ENCODE measurements at regions not wholly inside any gene's neighbourhood (a gene's known extent, or its start where the extent isn't known, plus 50 kb on each side); places are given as distances from the start of the nearest gene placed in this dataset.

DNA sequence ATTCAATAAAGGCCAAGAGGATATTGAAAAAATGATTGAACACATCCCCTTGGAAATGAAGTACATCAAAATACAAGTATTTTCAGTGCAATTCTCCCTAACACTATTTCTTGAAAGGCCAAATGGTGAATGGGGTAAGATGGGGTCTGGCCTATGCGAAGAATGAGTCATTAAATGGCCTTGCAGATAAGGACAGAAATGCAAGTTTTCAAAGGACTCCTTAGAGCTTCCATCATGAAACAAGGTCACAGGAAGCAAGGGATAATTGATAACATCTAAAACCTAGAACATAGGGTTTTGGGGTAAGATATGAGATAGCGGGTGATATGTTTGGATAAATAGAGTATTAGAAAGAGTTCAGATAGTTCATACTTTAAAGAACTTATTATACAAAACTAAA, 109.3 kb upstream of the ABCB5 start:
- peak in 1 of 2 donors; percentile 57 for ATAC-seq
- Mint-ChIP-seq H3K36me3 (no peaks in the 10 kb centered on the region), H3K4me1 (ENCODE audit: low read depth in 2 of 2) (no peaks in the 10 kb centered on the region), H3K9me3 (peaks cover 4% of the 10 kb centered on the region), H3K4me3 (no peak overlapping the region), H3K27me3 (no peaks in the 10 kb centered on the region), H3K27ac (no peak overlapping the region)
- DNase-seq (ENCODE audit: low spot score): no peak

DNA sequence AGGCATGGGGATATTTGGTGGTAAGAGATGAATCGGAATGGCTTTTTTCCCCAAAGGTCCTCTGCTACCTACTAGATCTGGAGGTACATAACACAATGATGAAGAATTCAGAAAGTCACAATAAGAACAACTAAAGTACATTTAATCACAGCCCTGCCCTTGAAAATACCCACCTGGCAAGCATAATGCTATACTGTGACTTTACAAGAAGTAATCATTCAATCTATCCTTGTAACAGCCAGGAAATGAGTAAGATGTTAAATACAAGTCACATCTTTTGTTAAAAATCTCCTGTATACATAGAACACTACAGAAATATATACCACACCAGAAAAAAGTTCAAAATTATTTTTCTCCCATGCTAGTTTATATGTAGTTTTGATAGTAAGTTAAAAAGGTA, 108.3 kb upstream of the ABCB5 start:
- DNase-seq (ENCODE audit: low spot score) (no peak), ATAC-seq (no peak)
- H3K27ac Mint-ChIP-seq: no peak overlapping the region
- peaks cover 4% of the 10 kb centered on the region for H3K9me3 Mint-ChIP-seq
- H3K36me3 Mint-ChIP-seq: no peaks in the 10 kb centered on the region
- no peaks in the 10 kb centered on the region for H3K4me1 Mint-ChIP-seq (ENCODE audit: low read depth in 2 of 2)
- H3K4me3 Mint-ChIP-seq: no peak overlapping the region
- H3K27me3 Mint-ChIP-seq: no peaks in the 10 kb centered on the region

DNA sequence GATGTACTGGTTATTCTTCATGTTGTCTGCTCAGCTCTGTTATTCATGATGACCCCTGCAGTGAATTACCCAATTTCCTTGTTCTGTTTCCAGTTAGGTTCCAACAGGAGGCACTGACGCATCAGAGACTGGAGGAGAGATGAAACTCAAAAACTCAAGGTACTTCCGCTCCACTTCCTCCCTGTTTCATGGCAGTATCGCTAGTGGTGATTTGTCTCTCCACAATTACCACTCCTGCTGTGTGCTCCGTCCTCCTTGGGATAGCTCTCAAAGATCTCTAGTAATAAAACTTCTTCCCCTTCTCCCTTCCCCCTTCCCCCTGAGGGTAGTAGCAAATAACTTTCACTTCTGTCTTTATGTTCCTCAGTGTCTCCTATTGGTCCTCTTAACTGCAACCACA, 107.4 kb upstream of the ABCB5 start:
- ATAC-seq: no peak
- DNase-seq (ENCODE audit: low spot score): no peak
- no peak overlapping the region for H3K4me3 Mint-ChIP-seq
- no peak overlapping the region for H3K27ac Mint-ChIP-seq
- no peaks in the 10 kb centered on the region for H3K4me1 Mint-ChIP-seq (ENCODE audit: low read depth in 2 of 2)
- H3K9me3 Mint-ChIP-seq: peaks cover 4% of the 10 kb centered on the region
- no peaks in the 10 kb centered on the region for H3K36me3 Mint-ChIP-seq
- H3K27me3 Mint-ChIP-seq: no peaks in the 10 kb centered on the region

DNA sequence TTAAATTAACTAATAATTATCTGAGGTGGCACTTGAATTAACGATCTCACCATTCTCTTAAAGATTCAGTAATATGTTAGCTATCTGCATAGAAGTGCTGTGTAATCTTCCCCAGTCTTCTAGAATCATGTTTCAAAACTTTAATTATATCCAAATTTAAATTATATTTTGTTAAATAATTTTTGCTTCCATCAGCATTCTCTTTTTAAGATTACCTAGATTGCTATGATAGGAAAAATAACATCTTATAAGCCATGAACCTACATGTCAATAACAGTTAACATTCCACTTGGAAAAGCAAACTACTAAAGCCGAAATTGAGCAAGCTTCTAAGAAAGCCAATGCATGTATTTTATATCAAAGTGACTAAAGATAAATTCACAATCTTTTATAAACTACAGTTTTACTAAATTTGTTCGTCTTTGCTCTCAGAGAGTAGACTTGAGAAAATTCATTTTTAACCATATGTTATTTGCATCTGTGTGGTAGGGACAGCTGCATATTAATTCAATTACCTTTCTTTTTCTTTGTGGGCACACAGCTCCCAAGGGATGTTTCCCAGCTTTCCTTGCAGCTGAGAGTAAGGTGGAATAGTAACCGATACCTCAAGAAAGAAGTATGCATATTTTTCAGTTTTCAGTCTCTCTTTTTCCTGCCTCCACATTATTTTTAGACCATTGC, 105.4 kb upstream of the ABCB5 start:
- DNase-seq (ENCODE audit: low spot score): no peak
- Mint-ChIP-seq H3K4me3 (no peak overlapping the region), H3K4me1 (ENCODE audit: low read depth in 2 of 2) (no peaks in the 10 kb centered on the region), H3K9me3 (peaks cover 4% of the 10 kb centered on the region), H3K36me3 (no peaks in the 10 kb centered on the region), H3K27me3 (no peaks in the 10 kb centered on the region), H3K27ac (no peak overlapping the region)
- ATAC-seq: no peak

DNA sequence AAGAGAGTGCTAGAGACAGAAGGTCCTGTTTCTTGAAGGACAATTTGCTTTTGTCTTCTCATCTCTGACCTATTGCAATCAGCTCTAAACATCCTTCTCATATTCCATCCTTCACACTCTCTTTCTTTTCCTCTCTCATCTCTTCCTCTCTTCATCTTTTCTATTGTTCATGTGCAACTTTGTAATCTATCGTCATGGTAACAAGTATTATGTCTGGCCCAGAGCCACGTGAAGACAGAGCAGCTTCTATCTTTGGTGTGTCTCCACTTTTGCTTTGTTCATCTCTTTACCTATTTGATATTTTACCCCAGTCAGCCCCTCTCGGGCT, 104.9 kb upstream of the ABCB5 start:
- ATAC-seq (no peak), DNase-seq (ENCODE audit: low spot score) (no peak)
- no peaks in the 10 kb centered on the region for H3K36me3 Mint-ChIP-seq
- H3K9me3 Mint-ChIP-seq: peaks cover 4% of the 10 kb centered on the region
- no peak overlapping the region for H3K4me3 Mint-ChIP-seq
- no peaks in the 10 kb centered on the region for H3K4me1 Mint-ChIP-seq (ENCODE audit: low read depth in 2 of 2)
- H3K27me3 Mint-ChIP-seq: no peaks in the 10 kb centered on the region
- no peak overlapping the region for H3K27ac Mint-ChIP-seq

DNA sequence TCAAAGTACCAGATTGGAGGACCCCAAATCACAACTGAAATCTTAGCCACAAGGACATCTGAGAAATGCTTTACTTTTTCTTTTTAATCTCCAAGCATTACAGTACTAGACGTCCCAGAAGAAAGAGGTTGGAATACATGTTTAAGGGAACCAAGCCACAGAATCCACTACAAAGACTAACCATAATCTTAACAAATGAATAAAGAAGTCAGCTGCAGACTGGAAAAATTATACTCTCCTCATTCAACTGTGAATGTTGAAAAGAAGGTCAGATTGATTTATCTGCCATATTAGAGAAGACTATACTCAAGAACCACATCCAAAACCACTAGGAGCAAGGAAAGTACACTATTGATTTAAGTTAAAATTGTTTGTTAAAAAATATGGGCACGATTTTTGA, 102.1 kb upstream of the ABCB5 start:
- Mint-ChIP-seq H3K4me3 (no peak overlapping the region), H3K9me3 (peaks cover 4% of the 10 kb centered on the region), H3K27ac (no peak overlapping the region), H3K27me3 (no peaks in the 10 kb centered on the region), H3K4me1 (ENCODE audit: low read depth in 2 of 2) (no peaks in the 10 kb centered on the region), H3K36me3 (no peaks in the 10 kb centered on the region)
- ATAC-seq (no peak), DNase-seq (ENCODE audit: low spot score) (no peak)

DNA sequence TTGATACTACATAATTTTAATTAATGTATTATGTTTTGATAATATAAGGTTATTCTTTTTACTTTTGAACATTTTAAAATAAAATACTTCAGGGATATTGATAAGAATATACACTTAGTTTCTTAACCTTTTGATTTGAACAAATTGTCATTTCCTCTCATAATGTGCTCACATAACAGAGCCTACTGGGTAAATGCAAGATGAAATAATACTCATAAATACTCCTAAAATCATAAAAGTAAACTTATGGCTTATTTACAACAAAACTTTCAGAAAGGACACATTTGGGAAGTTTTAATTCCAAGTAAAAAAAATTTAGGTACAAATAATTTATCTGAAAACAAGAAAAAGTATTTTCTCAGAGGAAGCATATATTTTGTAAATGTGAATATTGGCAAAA, 101.6 kb upstream of the ABCB5 start:
- Mint-ChIP-seq H3K27ac (no peak overlapping the region), H3K4me3 (no peak overlapping the region), H3K9me3 (peaks cover 4% of the 10 kb centered on the region), H3K4me1 (ENCODE audit: low read depth in 2 of 2) (no peaks in the 10 kb centered on the region), H3K27me3 (no peaks in the 10 kb centered on the region), H3K36me3 (no peaks in the 10 kb centered on the region)
- ATAC-seq (no peak), DNase-seq (ENCODE audit: low spot score) (no peak)

DNA sequence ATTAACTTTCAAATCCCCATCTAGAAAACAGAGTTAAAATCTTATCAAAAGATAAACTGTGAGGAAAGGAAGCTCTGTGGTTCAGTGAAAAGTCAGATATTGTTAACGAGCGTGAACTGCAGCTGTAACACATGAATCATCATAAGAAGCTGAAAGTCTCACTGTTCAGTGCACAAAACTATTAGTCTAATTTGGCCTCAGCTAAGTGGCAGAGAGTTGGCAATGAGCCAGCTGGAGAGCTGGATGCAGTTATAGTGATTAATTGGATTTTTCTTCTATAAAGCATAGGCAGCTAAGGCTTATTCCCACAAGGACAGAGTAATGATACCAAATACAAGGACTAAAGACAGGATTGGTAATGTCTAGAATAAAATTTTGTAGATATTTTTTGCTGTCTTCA, 101.1 kb upstream of the ABCB5 start:
- peaks cover 4% of the 10 kb centered on the region for H3K9me3 Mint-ChIP-seq

DNA sequence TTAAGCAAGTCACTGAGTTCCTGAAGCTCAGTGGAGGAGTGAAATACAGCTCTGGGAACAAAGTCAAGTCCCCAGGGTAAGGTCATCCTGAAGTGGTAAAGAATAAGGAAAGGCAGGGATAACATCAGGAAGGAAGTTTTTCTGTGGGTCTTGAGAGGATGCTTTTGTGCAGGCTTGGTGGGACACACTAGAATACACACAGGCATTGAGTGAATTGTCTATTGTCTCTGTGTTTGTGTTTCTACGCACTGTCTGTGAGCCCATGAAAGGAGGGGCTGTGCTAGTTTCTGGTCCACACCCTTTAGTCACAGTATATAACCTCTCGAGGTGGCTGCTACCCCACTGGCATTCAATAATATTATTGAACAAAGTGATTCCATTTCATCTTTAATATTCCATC, 95.8 kb upstream of the ABCB5 start:
- ATAC-seq: no peak
- DNase-seq (ENCODE audit: low spot score): no peak
- Mint-ChIP-seq H3K4me3 (no peak overlapping the region), H3K4me1 (ENCODE audit: low read depth in 2 of 2) (no peaks in the 10 kb centered on the region), H3K9me3 (peaks cover 8% of the 10 kb centered on the region), H3K27me3 (no peaks in the 10 kb centered on the region), H3K36me3 (no peaks in the 10 kb centered on the region), H3K27ac (no peak overlapping the region)

More for the DNA sequence above, 101.1 kb upstream of the ABCB5 start:
- H3K27me3 Mint-ChIP-seq: no peaks in the 10 kb centered on the region
- H3K36me3 Mint-ChIP-seq: no peaks in the 10 kb centered on the region
- DNase-seq (ENCODE audit: low spot score) (no peak), ATAC-seq (no peak)
- H3K4me3 Mint-ChIP-seq: no peak overlapping the region
- H3K27ac Mint-ChIP-seq: no peak overlapping the region
- no peaks in the 10 kb centered on the region for H3K4me1 Mint-ChIP-seq (ENCODE audit: low read depth in 2 of 2)

DNA sequence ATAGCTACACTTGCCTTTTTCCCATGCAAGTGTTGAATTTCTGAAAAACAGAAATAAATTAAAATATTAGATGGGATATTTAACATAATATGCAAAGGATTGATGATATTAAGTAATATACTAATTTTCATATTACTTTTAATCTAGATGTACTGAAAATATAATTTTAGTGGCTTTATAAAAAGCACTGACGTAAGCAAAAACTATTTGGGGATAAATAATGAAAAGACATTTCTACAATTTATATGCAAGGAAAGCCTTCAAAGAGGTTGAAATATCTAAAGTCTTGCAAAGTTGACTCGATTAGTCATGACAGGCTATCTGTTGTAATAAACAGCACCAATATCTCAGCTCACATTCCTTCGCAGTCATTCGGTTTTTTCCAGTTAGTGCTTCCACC, 94.9 kb upstream of the ABCB5 start:
- no peak overlapping the region for H3K4me3 Mint-ChIP-seq
- no peak for ATAC-seq

DNA sequence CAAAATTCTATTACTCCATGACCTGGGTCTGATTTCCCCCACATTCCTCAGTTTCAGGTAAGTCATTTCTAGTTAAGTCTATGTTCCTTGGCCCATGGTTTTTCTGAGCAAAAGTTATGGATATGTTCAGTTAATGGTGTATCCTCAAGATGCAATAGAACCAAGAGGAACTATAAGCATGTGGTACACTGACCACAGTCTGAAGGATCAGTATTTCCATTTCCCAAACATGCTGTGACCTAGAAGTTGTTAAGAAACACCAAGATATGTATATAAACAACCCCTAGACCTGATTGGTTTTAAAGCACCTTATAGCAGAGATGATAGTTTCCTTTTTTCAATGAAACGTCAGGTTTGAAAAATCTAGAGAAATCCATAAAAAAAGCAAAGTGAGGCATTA, 94.2 kb upstream of the ABCB5 start:
- no peaks in the 10 kb centered on the region for H3K36me3 Mint-ChIP-seq
- DNase-seq (ENCODE audit: low spot score): no peak
- no peak for ATAC-seq
- H3K27me3 Mint-ChIP-seq: no peaks in the 10 kb centered on the region
- H3K27ac Mint-ChIP-seq: no peak overlapping the region
- no peaks in the 10 kb centered on the region for H3K4me1 Mint-ChIP-seq (ENCODE audit: low read depth in 2 of 2)
- H3K9me3 Mint-ChIP-seq: peaks cover 8% of the 10 kb centered on the region
- no peak overlapping the region for H3K4me3 Mint-ChIP-seq

More for the DNA sequence above, 94.9 kb upstream of the ABCB5 start:
- H3K4me1 Mint-ChIP-seq (ENCODE audit: low read depth in 2 of 2): no peaks in the 10 kb centered on the region
- H3K27ac Mint-ChIP-seq: no peak overlapping the region
- H3K9me3 Mint-ChIP-seq: peaks cover 8% of the 10 kb centered on the region
- no peaks in the 10 kb centered on the region for H3K36me3 Mint-ChIP-seq
- DNase-seq (ENCODE audit: low spot score): no peak
- no peaks in the 10 kb centered on the region for H3K27me3 Mint-ChIP-seq

DNA sequence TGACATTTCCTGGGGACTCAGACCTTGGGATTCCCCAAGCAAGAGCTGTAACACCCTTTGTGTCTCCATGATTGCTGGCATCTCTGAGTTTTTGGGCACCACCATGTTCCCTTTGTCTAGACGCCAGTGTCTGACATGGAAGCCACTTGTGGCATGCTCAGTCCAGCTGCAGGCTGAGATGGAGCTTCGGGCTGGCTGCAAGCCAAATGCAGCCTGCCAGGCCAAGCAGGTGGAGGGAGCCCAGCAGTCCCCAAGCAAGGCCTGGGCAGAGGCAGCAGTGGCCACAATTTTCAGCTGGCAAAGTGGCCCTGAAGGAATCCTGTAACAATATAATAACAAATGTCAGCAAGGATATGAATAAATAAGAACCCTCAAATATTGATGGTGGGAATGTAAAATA, 86.2 kb upstream of the ABCB5 start:
- Mint-ChIP-seq H3K27ac (no peak overlapping the region), H3K27me3 (no peaks in the 10 kb centered on the region), H3K36me3 (no peaks in the 10 kb centered on the region), H3K9me3 (peaks cover 8% of the 10 kb centered on the region), H3K4me1 (ENCODE audit: low read depth in 2 of 2) (no peaks in the 10 kb centered on the region), H3K4me3 (no peak overlapping the region)
- DNase-seq (ENCODE audit: low spot score): no peak
- ATAC-seq: no peak

DNA sequence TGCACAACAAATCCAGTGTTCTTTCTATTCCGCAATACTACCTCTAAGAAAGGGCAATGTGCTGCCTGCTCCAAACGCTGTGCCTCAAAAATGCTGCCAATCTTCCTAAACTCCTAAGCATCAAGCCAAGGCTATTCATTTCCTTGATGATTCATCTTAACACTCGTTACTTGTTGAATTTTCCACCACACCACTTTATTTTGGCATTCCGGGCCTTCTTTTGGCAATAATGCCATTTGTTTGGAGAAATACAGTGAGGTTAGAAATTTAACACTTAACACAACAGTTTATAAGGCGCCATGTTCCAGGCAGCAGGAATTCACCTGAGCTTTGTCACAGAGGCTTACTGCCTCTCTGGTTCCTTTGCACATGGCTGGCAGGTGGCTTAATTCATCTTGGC, 82.6 kb upstream of the ABCB5 start:
- Mint-ChIP-seq H3K4me3 (no peak overlapping the region), H3K36me3 (no peaks in the 10 kb centered on the region), H3K27ac (no peak overlapping the region), H3K27me3 (no peaks in the 10 kb centered on the region), H3K4me1 (ENCODE audit: low read depth in 2 of 2) (no peaks in the 10 kb centered on the region), H3K9me3 (peaks cover 4% of the 10 kb centered on the region)
- ATAC-seq: no peak
- no peak for DNase-seq (ENCODE audit: low spot score)

DNA sequence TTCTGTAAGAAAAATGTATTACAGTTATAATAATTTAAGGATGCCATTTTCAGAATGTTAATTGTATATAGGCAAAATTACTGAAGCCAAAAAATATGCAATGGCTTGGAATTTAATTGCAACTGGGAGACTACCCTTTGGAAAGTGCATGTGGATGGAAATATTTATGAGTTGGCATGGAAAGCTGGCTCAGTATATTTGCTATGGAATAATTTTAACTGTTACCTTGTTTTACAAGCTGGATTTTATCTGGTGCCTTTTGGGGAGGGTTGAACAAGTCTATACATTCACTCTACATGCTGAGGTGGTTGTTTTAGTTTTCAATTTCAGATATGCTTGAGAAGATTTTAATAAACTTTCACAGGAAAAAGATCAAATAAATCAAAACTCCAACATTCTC, 80.9 kb upstream of the ABCB5 start:
- H3K4me1 Mint-ChIP-seq (ENCODE audit: low read depth in 2 of 2): no peaks in the 10 kb centered on the region
- no peak overlapping the region for H3K27ac Mint-ChIP-seq
- peaks cover 4% of the 10 kb centered on the region for H3K9me3 Mint-ChIP-seq
- ATAC-seq (no peak), DNase-seq (ENCODE audit: low spot score) (no peak)
- H3K36me3 Mint-ChIP-seq: no peaks in the 10 kb centered on the region
- H3K27me3 Mint-ChIP-seq: no peaks in the 10 kb centered on the region
- no peak overlapping the region for H3K4me3 Mint-ChIP-seq

DNA sequence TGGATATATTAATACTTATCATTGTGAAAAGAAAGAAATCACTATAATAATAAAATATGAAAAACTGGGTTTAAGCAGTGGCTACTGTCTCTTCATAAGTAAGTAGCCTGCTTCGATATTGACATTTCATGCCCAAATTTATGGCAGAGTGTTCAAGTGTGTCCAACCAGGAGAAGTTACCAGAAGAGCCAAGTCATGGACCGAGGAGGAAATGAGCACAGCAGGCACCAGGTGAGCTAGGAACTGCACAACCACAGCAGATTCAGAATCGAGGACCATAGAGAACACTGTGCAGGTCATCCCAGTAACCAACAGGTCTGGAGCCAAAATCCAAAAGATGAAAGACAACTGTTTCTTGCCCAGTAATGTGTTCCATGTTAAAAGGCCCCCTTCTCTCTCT, 79.9 kb upstream of the ABCB5 start:
- H3K27ac Mint-ChIP-seq: no peak overlapping the region
- H3K4me1 Mint-ChIP-seq (ENCODE audit: low read depth in 2 of 2): no peaks in the 10 kb centered on the region
- peaks cover 7% of the 10 kb centered on the region for H3K9me3 Mint-ChIP-seq
- H3K4me3 Mint-ChIP-seq: no peak overlapping the region
- H3K36me3 Mint-ChIP-seq: no peaks in the 10 kb centered on the region
- no peak for DNase-seq (ENCODE audit: low spot score)
- no peaks in the 10 kb centered on the region for H3K27me3 Mint-ChIP-seq
- ATAC-seq: no peak
